Heart left ventricle (tissue), 13 donors: ENCODE measurements at regions not wholly inside any gene's neighbourhood (a gene's known extent, or its start where the extent isn't known, plus 50 kb on each side); places are given as distances from the start of the nearest gene placed in this dataset.

Experiments
- POLR2A ChIP-seq, 2 donors: fragments of 450-650 bp; IDR thresholded peaks; one replicate each; pipeline ENCODE4 v1.6.1; 2017; ENCODE audit warnings: antibody characterized with exemption in 2 of 2, mild to moderate bottlenecking in 2 of 2, moderate library complexity in 2 of 2
- TF ChIP-seq, protein P1 (sequence below), 12 donors: fragments of 200-600 bp; sonication (generic) in 4 of 12; IDR thresholded peaks; one replicate each; pipeline versions ENCODE4 v1.5.0 to v1.8.0; 2018 to 2022; ENCODE audit warnings: antibody characterized with exemption in 12 of 12, mild to moderate bottlenecking in 5 of 12
- donor health status: ischemic (EF 13 %, LVEDD 7.1; RV severe dilation, severe dysfunction).
- donor health status: DM: no; HTN: yes; CAD: no.
- donor health status: DM: no; HTN: no; CAD: no.
- donor health status: ischemic (EF 25% LVEDD 6.9; RV normal size, moderate dysfunction).
- donor health status: ischemic (EF 25% LVEDD 5.7; RV mildly dilated, moderate dysfunction).
- donor health status: ischemic (EF 35%, LVEDD 5.7; RV mildly dilated, moderate dysfunction).
- donor health status: nonischemic (EF 11% LVEDD 7.7; RV severe dilation, severe dysfunction).
- donor health status: DM: yes; HTN: yes; CAD: no.
- donor health status: PGD.
- donor health status: ischemic (EF 29% LVEDD 5.4; RV normal size, mild dysfunction).
- donor health status: nonischemic (EF 23%, LVEDD 6.1; RV moderate dilation, normal function).

DNA sequence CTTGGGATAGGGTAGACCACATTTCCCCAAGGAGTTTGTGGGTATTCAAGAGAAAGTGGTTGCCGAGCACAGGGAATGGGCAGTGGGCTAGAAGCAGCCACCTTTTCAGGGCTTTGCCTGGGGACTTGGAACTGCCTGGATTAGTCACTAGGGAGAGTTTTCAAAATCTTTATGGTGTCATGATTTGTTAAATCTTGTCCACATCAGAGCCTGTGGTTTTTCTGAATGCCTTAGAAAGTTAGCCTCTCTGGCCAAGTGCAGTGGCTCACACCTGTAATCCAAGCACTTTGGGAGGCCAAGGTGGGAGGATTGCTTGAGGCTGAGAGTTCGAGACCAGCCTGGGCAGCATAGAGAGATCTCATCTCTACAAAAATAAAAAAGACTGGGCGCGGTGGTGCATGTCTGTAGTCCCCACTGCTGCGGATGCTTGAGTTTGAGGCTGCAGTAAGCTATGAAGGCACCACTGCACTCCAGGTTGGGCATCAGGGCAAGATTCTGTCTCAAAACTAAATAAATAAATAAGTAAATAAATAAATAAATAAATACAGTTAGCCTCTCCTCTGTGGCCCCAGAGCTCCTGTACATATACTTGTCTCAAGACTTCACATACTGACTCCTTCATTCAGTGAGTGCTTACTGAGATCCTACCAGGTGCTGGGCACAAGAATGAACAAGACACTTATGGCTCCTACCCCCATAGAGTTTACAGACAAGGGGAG, 76.3 kb upstream of the HNF1B start:
- TF ChIP-seq POLR2A (IDR thresholded peaks at IDR 0.05) = no peak
- TF ChIP-seq, protein P1, sequence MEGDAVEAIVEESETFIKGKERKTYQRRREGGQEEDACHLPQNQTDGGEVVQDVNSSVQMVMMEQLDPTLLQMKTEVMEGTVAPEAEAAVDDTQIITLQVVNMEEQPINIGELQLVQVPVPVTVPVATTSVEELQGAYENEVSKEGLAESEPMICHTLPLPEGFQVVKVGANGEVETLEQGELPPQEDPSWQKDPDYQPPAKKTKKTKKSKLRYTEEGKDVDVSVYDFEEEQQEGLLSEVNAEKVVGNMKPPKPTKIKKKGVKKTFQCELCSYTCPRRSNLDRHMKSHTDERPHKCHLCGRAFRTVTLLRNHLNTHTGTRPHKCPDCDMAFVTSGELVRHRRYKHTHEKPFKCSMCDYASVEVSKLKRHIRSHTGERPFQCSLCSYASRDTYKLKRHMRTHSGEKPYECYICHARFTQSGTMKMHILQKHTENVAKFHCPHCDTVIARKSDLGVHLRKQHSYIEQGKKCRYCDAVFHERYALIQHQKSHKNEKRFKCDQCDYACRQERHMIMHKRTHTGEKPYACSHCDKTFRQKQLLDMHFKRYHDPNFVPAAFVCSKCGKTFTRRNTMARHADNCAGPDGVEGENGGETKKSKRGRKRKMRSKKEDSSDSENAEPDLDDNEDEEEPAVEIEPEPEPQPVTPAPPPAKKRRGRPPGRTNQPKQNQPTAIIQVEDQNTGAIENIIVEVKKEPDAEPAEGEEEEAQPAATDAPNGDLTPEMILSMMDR (IDR thresholded peaks at IDR 0.05) = no peak
